Stimulated activated CD4-positive, alpha-beta T cell treated with anti-CD3 and anti-CD28 coated beads, Interleukin-12 subunit alpha, Interleukin-12 subunit beta, amount 100 ng/mL, for 24 hours (primary cell): ENCODE measurements at regions not wholly inside any gene's neighbourhood (a gene's known extent, or its start where the extent isn't known, plus 50 kb on each side); places are given as distances from the start of the nearest gene placed in this dataset.
"Not testable (repeated sequence)": the region's sequence is repeated elsewhere in the genome, so short reads cannot be mapped to it uniquely, and the experiment has no call there.

Source experiments
- DNase-seq, 2 experiments: peaks; one replicate each; pipeline ENCODE4 v3.0.0-alpha.2; 2020; ENCODE audit warnings: low read depth in 2 of 2

GRCh38 chr15:24309700-24310099 is 365.9 kb upstream of the NPAP1 start:
- not testable (repeated sequence) for DNase-seq

GRCh38 chr15:24311692-24312091 is 363.9 kb upstream of the NPAP1 start:
- DNase-seq, result not testable (repeated sequence)

GRCh38 chr15:24316326-24316725 is 359.2 kb upstream of the NPAP1 start:
- DNase-seq, result not testable (repeated sequence)

GRCh38 chr15:24318981-24319380 is 356.6 kb upstream of the NPAP1 start:
- no peak for DNase-seq

- DNase-seq, result not testable (repeated sequence)
These were observed 351.5 kb upstream of the NPAP1 start for GRCh38 chr15:24324096-24324495.

GRCh38 chr15:24326513-24326912 is 349.1 kb upstream of the NPAP1 start:
- not testable (repeated sequence) for DNase-seq

GRCh38 chr15:24331964-24332363 is 343.6 kb upstream of the NPAP1 start:
- not testable (repeated sequence) for DNase-seq

GRCh38 chr15:24341876-24342275 is 333.7 kb upstream of the NPAP1 start:
- not testable (repeated sequence) for DNase-seq

GRCh38 chr15:24352777-24353176 is 322.8 kb upstream of the NPAP1 start:
- DNase-seq, result not testable (repeated sequence)

- DNase-seq, result not testable (repeated sequence)
These were observed 294.5 kb upstream of the NPAP1 start for GRCh38 chr15:24381103-24381502.

- DNase-seq, result not testable (repeated sequence)
These were observed 290.3 kb upstream of the NPAP1 start for GRCh38 chr15:24385258-24385657.

GRCh38 chr15:24394303-24394702 is 281.3 kb upstream of the NPAP1 start:
- DNase-seq, result no peak

- DNase-seq, result not testable (repeated sequence)
These were observed 262.9 kb upstream of the NPAP1 start for GRCh38 chr15:24412649-24413048.

- not testable (repeated sequence) for DNase-seq
These were observed 249.1 kb upstream of the NPAP1 start for GRCh38 chr15:24426286-24427054.

GRCh38 chr15:24427055-24427400 is 248.5 kb upstream of the NPAP1 start:
- DNase-seq, result not testable (repeated sequence)

- not testable (repeated sequence) for DNase-seq
These were observed 240.3 kb upstream of the NPAP1 start for GRCh38 chr15:24435075-24435820.

GRCh38 chr15:24437270-24437669 is 238.3 kb upstream of the NPAP1 start:
- DNase-seq, result not testable (repeated sequence)

- DNase-seq, result not testable (repeated sequence)
These were observed 237.8 kb upstream of the NPAP1 start for GRCh38 chr15:24437735-24438134.

- DNase-seq, result not testable (repeated sequence)
These were observed 198.2 kb upstream of the NPAP1 start for GRCh38 chr15:24477107-24478025.

GRCh38 chr15:24485885-24486567 is 189.5 kb upstream of the NPAP1 start:
- DNase-seq, result not testable (repeated sequence)
